Embryonic facial prominence (tissue), 1 donor: ENCODE measurements at regions not wholly inside any gene's neighbourhood (a gene's known extent, or its start where the extent isn't known, plus 50 kb on each side); places are given as distances from the start of the nearest gene placed in this dataset.
"Not testable (repeated sequence)": the region's sequence is repeated elsewhere in the genome, so short reads cannot be mapped to it uniquely, and the experiment has no call there.

ENCODE experiments used
- DNase-seq: peaks from one replicate; pipeline ENCODE4 v3.0.0-alpha.2; 2016; ENCODE audit errors: extremely low spot score

- no peak for DNase-seq
Measured at GRCh38 chr2:107436281-107436680, 390.4 kb upstream of the RGPD4 start.

DNA sequence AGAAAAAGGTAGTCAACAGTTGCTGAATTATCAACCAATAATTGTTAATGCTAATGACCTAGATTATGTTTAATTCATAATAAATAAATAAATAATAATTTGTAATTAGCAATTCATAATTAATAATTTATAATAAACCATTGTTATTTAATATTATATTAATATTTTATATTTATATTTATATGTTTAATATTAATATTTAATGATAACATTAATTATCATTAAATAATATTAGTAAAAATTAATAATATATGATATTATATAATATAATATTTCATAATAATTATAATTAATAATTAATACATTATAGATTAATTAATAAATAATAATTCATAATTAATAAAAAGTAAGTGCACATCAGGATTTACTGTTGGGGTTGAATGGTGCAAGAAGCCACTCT is 389.4 kb upstream of the RGPD4 start:
- no peak for DNase-seq

DNA sequence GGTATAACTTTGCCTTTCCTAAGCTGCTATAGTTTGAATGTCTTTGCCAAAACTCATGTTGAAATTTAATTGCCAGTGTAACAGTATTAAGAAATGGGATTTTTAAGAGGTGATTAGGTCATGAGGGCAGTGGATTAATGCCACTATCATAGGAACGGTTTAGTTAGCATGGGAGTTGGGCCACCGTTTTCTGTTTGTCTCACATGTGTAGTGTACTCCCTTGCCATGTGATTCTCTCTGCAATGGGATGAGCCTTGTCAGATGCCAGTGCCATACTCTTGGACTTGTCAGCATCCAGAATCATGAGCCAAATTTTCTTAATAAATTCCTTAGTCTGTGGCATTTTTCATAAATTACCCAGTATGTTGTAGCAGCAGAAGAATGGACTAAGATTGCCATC is 388.9 kb upstream of the RGPD4 start:
- no peak for DNase-seq

- no peak for DNase-seq
Measured at GRCh38 chr2:107448160-107448559, 378.5 kb upstream of the RGPD4 start.

DNA sequence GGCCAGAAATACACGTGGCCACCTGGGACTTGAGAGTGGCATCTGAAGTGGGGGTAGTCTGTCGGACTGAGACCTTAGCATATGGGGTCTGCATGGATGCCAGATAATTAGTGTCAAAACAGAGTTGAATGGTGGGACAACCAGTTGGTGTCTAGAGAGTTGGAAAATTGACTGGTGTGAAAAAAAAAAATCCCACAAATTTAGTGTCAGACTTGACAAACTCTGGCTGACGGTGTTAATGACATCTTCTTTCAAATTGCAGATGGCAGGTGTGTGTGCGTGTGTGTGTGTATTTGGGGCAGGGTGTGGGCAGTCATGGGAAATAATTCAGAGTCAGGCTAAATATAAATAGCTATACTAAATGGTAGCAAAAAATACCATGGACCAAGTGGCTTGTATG is 365.4 kb upstream of the RGPD4 start:
- no peak for DNase-seq

DNA sequence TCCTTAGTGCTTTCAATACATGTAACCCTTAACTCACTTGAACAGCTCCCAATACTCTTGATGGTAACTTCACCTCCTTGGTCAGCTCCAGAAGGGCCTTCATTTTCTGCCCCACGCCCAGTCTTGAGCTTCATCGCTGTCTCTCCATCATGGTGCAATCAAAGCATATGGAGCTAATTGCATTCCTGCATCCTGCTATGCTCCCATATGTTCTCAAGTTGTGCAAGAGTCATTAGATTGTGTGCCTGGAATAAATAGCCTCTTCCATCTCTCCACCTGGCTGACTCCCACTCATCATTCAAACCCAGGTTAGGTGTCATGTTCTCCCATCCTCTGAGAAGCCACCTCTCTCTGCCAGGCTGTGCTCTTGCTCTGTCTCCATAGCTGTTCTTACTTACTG is 364.5 kb upstream of the RGPD4 start:
- DNase-seq: no peak

GRCh38 chr2:107466241-107466640 is 360.5 kb upstream of the RGPD4 start:
- no peak for DNase-seq

- DNase-seq: no peak
Measured at GRCh38 chr2:107466984-107467773, 359.5 kb upstream of the RGPD4 start.

DNA sequence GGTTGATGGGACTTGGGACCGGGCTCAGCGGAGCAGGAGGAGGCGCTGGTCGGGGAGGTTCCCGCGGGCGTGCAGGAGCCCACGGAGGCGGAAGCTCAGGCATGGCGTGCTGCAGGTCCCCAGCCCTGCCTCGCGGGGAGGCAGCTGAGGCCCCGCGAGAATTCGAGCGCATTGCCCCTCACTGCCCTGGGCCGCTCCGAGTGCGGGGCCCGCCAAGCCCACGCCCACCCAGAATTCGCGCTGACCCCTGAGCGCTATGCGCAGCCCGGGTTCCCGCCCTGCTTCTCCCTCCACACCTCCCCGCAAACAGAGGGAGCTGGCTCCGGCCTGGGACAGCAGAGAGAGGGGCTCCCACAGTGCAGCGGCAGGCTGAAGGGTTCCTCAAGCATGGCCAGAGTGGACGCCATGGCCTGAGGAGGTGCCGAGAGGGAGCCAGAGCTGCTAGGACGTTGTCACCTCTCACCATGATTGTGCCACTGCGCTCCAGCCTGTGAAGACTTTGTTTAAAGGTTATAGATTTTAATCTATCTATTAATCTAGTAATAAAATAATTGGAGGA is 357.2 kb upstream of the RGPD4 start:
- no peak for DNase-seq

GRCh38 chr2:107473150-107473549 is 353.5 kb upstream of the RGPD4 start:
- DNase-seq: no peak

DNA sequence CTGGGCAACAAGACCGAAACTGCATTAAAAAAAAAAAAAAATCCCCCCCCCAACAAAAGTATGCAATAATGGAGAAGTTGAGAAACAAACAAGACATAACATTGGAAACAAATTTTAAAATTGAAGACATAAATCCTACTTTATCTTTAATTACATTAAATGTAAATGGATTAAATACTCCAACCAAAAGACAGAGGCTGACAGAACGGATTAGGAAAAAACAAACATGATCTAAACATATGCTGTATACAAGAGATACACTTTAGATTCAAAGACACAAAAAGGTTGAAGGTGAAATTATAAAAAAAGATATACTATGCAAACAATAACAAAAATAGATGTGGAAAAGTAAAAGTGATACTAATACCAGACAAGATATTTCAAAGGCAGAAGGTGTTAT is 350.8 kb upstream of the RGPD4 start:
- DNase-seq: no peak

- no peak for DNase-seq
Measured at GRCh38 chr2:107502539-107502938, 324.2 kb upstream of the RGPD4 start.

- DNase-seq: no peak
Measured at GRCh38 chr2:107511970-107512789, 314.5 kb upstream of the RGPD4 start.

- no peak for DNase-seq
Measured at GRCh38 chr2:107525406-107525805, 301.3 kb upstream of the RGPD4 start.

GRCh38 chr2:107529146-107529545 is 297.5 kb upstream of the RGPD4 start:
- DNase-seq: no peak

DNA sequence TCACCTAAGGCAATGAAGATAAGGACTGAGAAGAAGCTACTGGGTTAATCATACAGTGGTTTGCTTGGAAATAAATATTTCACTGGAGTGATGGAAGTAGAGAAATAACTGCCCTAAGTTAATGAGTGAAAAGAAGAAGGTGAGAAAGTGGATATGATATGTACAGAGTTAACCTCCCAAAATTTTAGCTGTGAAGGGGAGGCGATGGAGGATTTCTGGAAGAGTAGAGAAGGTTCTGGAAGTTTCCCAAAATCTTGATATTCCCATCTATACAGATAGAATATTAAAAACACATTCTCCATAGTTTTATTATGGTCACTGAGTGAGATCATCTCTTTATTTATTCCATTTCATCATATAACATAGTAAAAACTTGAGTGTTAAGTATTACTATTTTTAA is 296.6 kb upstream of the RGPD4 start:
- DNase-seq: no peak

DNA sequence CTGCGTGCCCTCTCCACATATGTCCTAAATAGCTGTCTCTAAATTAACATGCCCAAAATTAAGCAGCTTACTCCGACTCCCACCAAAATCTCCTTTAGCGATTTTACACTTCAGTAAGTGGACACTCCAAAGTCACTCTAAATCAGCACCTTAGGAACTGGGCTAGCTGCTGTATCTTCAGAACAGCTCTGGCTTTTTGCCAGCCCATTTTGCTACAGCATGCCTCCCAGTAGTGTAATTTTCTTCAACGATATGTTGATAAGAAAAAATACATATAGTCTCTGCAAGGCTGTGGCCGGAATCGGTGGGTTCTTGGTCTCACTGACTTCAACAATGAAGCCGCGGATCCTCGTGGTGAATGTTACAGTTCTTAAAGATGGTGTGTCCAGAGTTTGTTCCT is 291.8 kb upstream of the RGPD4 start:
- DNase-seq: no peak

- DNase-seq: not testable (repeated sequence)
Measured at GRCh38 chr2:107535905-107536689, 290.6 kb upstream of the RGPD4 start.

GRCh38 chr2:107542314-107542740 is 284.4 kb upstream of the RGPD4 start:
- no peak for DNase-seq

- no peak for DNase-seq
Measured at GRCh38 chr2:107543793-107544192, 282.9 kb upstream of the RGPD4 start.

- DNase-seq: no peak
Measured at GRCh38 chr2:107545066-107545465, 281.6 kb upstream of the RGPD4 start.

DNA sequence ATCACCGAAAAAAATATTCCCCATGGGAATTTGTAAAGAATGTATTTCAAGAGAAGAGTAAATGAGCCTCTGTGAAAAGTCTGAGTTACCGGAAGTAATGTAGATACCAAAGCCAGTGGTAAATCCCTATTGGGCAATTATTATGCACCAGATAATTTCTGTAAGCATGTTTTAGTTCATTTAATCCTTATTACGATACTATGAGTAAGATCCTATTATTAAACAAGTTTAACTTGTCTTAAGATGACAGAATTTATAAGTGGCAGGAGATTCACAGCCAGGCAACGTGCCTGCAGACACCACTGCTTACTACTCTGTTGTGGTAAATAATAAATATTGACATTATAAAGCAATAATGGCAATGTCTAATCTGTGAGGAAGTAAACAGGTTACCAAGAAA is 280.8 kb upstream of the RGPD4 start:
- DNase-seq: no peak
